Trophoblast cell (in vitro differentiated cells and primary cell): ENCODE measurements at regions not wholly inside any gene's neighbourhood (a gene's known extent, or its start where the extent isn't known, plus 50 kb on each side); places are given as distances from the start of the nearest gene placed in this dataset.

Source experiments
- DNase-seq, 2 donors: peaks; one replicate each; pipeline ENCODE4 v3.0.0-alpha.2; 2016
- H2AFZ ChIP-seq: 2 replicates; pipeline ENCODE4 v1.6.1; 2013; ENCODE audit warnings: low read length, moderate library complexity, mild to moderate bottlenecking; ENCODE audit not compliant: insufficient read depth, poor library complexity
- H2AK5ac ChIP-seq: 2 replicates; pipeline ENCODE4 v1.6.1; 2013; ENCODE audit warnings: mild to moderate bottlenecking, low read length
- H2BK120ac ChIP-seq: 2 replicates; pipeline ENCODE4 v1.6.1; 2013; ENCODE audit warnings: low read length, mild to moderate bottlenecking, moderate library complexity; ENCODE audit not compliant: insufficient read depth, poor library complexity
- H2BK12ac ChIP-seq: 2 replicates; pipeline ENCODE4 v1.6.1; 2013; ENCODE audit warnings: mild to moderate bottlenecking, low read length, moderate library complexity
- H2BK5ac ChIP-seq: 2 replicates; pipeline ENCODE4 v1.6.1; 2013; ENCODE audit warnings: low read length, low read depth, moderate library complexity, mild to moderate bottlenecking; ENCODE audit not compliant: poor library complexity
- H3K14ac ChIP-seq: 2 replicates; pipeline ENCODE4 v1.6.1; 2013; ENCODE audit warnings: mild to moderate bottlenecking, low read length
- H3K18ac ChIP-seq: 2 replicates; pipeline ENCODE4 v1.6.1; 2013; ENCODE audit warnings: mild to moderate bottlenecking, low read length
- H3K23ac ChIP-seq: 2 replicates; pipeline ENCODE4 v1.6.1; 2013; ENCODE audit warnings: low read length
- H3K27ac ChIP-seq: 2 replicates; pipeline ENCODE4 v1.5.1; 2013; ENCODE audit warnings: low read depth, mild to moderate bottlenecking, inconsistent platforms, low read length, moderate library complexity
- H3K27me3 ChIP-seq: 2 replicates; pipeline ENCODE4 v1.6.1; 2013; ENCODE audit warnings: inconsistent platforms, mild to moderate bottlenecking, low read length, moderate library complexity; ENCODE audit not compliant: insufficient read depth
- H3K36me3 ChIP-seq, 2 experiments: 1 replicate in 1 of 2; 2 replicates in 1 of 2; pipeline ENCODE4 v1.6.1; 2013; ENCODE audit warnings: low read length in 2 of 2, mild to moderate bottlenecking in 2 of 2, moderate library complexity in 1 of 2; ENCODE audit not compliant: insufficient read depth in 2 of 2, control insufficient read depth in 1 of 2
- H3K4ac ChIP-seq: 2 replicates; pipeline ENCODE4 v1.6.1; 2013; ENCODE audit warnings: low read depth, mild to moderate bottlenecking, low read length, moderate library complexity
- H3K4me1 ChIP-seq, 2 experiments: 1 replicate in 1 of 2; 2 replicates in 1 of 2; pipeline ENCODE4 v1.6.1; 2013; ENCODE audit warnings: low read length in 2 of 2, mild to moderate bottlenecking in 2 of 2, moderate library complexity in 1 of 2; ENCODE audit not compliant: insufficient read depth in 2 of 2, control insufficient read depth in 1 of 2
- H3K4me2 ChIP-seq: 2 replicates; pipeline ENCODE4 v1.6.1; 2013; ENCODE audit warnings: inconsistent platforms, mild to moderate bottlenecking, low read length, moderate library complexity
- H3K4me3 ChIP-seq: 2 replicates; pipeline ENCODE4 v1.5.1; 2013; ENCODE audit warnings: mild to moderate bottlenecking, low read depth, low read length, inconsistent platforms
- H3K79me1 ChIP-seq: one replicate; pipeline ENCODE4 v1.6.1; 2013; ENCODE audit warnings: low read length
- H3K79me2 ChIP-seq: 2 replicates; pipeline ENCODE4 v1.6.1; 2013; ENCODE audit warnings: low read length, mild to moderate bottlenecking; ENCODE audit not compliant: control insufficient read depth, insufficient read depth, poor library complexity
- H3K9ac ChIP-seq: 2 replicates; pipeline ENCODE4 v1.6.1; 2013; ENCODE audit warnings: mild to moderate bottlenecking, low read length
- H3K9me3 ChIP-seq: 2 replicates; pipeline ENCODE4 v1.6.1; 2013; ENCODE audit warnings: low read depth, mild to moderate bottlenecking, control low read depth, inconsistent platforms, low read length; ENCODE audit not compliant: insufficient read depth
- H4K12ac ChIP-seq: 2 replicates; pipeline ENCODE4 v1.6.1; 2013; ENCODE audit warnings: low read depth, mild to moderate bottlenecking, low read length, moderate library complexity
- H4K8ac ChIP-seq: 2 replicates; pipeline ENCODE4 v1.6.1; 2013; ENCODE audit warnings: low read depth, mild to moderate bottlenecking, low read length, moderate library complexity
- H4K91ac ChIP-seq: one replicate; pipeline ENCODE4 v1.6.1; 2013; ENCODE audit warnings: low read depth, mild to moderate bottlenecking, low read length, moderate library complexity
- WGBS: extraction: QIAGEN DNeasy Blood & Tissue Kit; methylation state at CpG from one replicate; pipeline ENCODE4 v1.1.7; 2013; ENCODE audit warnings: missing lambda C conversion rate; ENCODE audit not compliant: insufficient read length, insufficient coverage; ENCODE audit errors: extremely low coverage; 5-methylcytosine and 5-hydroxymethylcytosine counted together

DNA sequence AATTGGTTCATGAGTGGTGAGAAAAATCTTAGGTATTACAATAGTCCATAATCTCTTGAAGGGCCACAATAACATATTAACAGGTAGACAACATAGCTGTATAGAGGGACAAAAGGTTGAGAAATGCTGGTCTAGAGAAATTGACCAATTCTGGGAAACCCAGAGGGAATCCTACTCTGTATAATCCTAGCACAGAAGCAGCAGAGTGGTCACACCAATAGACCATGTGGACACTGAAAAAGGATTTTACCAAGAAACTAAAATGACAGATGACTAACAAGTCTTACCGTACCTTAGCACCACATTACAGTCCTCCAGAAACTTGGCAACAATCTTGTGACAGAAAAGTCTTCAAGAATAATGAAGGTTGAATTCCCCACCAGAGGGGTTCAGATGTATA lies 169.1 kb upstream of the PCDH18 start:
- H2AFZ ChIP-seq: no peak overlapping the region

DNA sequence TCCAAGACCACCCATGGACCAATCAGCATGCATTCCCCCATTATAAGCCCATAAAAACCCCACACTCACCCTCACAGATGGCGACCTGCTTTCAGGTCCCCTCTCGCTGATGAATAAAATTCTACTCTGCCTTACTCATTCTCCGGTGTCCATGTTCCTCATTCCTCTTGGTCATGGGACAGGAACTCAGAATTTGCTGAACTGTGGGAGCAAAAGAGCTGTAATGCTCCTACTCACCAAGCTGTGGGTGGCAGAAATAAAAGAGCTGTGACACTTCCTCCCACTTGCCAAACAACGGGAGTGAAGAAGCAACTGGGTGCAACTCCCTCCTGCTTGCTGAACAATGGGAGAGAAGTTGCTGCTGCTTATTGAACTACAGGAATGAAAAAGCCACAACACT lies 168.5 kb upstream of the PCDH18 start:
- Histone ChIP-seq H3K27me3 (no peaks in the 10 kb centered on the region), H3K27ac (no peak overlapping the region), H2BK12ac (peak overlapping the region; percentile 22), H3K9me3 (no peaks in the 10 kb centered on the region), H3K36me3 (no peaks in the 10 kb centered on the region), H3K9ac (no peak overlapping the region), H3K79me2 (no peaks in the 10 kb centered on the region), H3K4me3 (no peak overlapping the region), H3K23ac (no peak overlapping the region), H4K12ac (no peak overlapping the region), H3K14ac (no peak overlapping the region), H2BK5ac (no peak overlapping the region), H2BK120ac (no peak overlapping the region), H2AFZ (no peak overlapping the region), H3K4me2 (no peak overlapping the region), H3K4me1 (no peaks in the 10 kb centered on the region), H4K91ac (peak overlapping the region; percentile 24), H2AK5ac (peak overlapping the region; percentile 14), H4K8ac (no peak overlapping the region), H3K79me1 (no peaks in the 10 kb centered on the region), H3K4ac (no peak overlapping the region), H3K18ac (no peak overlapping the region)
- no CpG with 5 or more reads among the region's 4 CpGs for WGBS
- DNase-seq: peak in 1 of 2 donors; percentile 20

More for the DNA sequence above, 169.1 kb upstream of the PCDH18 start:
- no peaks in the 10 kb centered on the region for H3K36me3 ChIP-seq
- no peak overlapping the region for H3K9ac ChIP-seq
- no peak overlapping the region for H3K4ac ChIP-seq
- no peaks in the 10 kb centered on the region for H3K9me3 ChIP-seq
- H3K4me1 ChIP-seq: no peaks in the 10 kb centered on the region
- no peaks in the 10 kb centered on the region for H3K79me1 ChIP-seq
- no peak overlapping the region for H4K91ac ChIP-seq
- no peaks in the 10 kb centered on the region for H3K79me2 ChIP-seq
- no peak overlapping the region for H2BK120ac ChIP-seq
- no peak overlapping the region for H3K14ac ChIP-seq
- no peak overlapping the region for H2AK5ac ChIP-seq
- H3K4me2 ChIP-seq: no peak overlapping the region
- no CpG with 5 or more reads among the region's 1 CpG for WGBS
- no peak overlapping the region for H3K23ac ChIP-seq
- no peak overlapping the region for H2BK12ac ChIP-seq
- no peaks in the 10 kb centered on the region for H3K27me3 ChIP-seq
- no peak overlapping the region for H4K8ac ChIP-seq
- DNase-seq: peak in 1 of 2 donors; percentile 7
- H4K12ac ChIP-seq: no peak overlapping the region
- H3K27ac ChIP-seq: no peak overlapping the region
- H2BK5ac ChIP-seq: no peak overlapping the region
- no peak overlapping the region for H3K4me3 ChIP-seq
- H3K18ac ChIP-seq: no peak overlapping the region

DNA sequence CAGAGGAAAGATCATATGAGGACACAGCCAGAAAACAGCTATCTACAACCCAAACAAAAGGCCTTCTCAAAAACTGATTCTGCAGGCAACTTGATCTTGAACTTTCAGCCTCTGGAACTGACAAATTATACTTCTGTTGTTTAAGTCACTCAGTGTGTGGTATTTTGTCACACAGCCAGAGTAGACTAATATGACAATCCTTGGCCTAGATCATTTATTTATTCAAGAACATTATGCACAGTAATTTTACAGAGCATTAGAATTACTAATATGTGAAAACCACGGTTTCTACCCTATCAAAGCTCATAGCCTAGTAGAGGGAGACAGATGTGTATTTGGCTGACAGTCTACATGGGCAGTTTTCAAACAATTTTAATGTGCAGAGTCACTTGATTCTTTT lies 167.8 kb upstream of the PCDH18 start:
- no peak for DNase-seq
- no peak overlapping the region for H2AK5ac ChIP-seq
- H2BK12ac ChIP-seq: no peak overlapping the region
- H3K79me2 ChIP-seq: no peaks in the 10 kb centered on the region
- no peak overlapping the region for H3K9ac ChIP-seq
- no peak overlapping the region for H3K18ac ChIP-seq
- no peak overlapping the region for H3K4ac ChIP-seq
- H3K4me3 ChIP-seq: no peak overlapping the region
- no peaks in the 10 kb centered on the region for H3K27me3 ChIP-seq
- no peak overlapping the region for H4K12ac ChIP-seq
- no peaks in the 10 kb centered on the region for H3K79me1 ChIP-seq
- WGBS: no CpG with 5 or more reads among the region's 1 CpG
- no peak overlapping the region for H3K27ac ChIP-seq
- no peak overlapping the region for H4K8ac ChIP-seq
- H3K36me3 ChIP-seq: no peaks in the 10 kb centered on the region
- no peak overlapping the region for H3K23ac ChIP-seq
- H2BK120ac ChIP-seq: no peak overlapping the region
- no peak overlapping the region for H4K91ac ChIP-seq
- H3K4me2 ChIP-seq: no peak overlapping the region
- no peaks in the 10 kb centered on the region for H3K4me1 ChIP-seq
- no peak overlapping the region for H2AFZ ChIP-seq
- no peaks in the 10 kb centered on the region for H3K9me3 ChIP-seq
- H3K14ac ChIP-seq: no peak overlapping the region
- no peak overlapping the region for H2BK5ac ChIP-seq

DNA sequence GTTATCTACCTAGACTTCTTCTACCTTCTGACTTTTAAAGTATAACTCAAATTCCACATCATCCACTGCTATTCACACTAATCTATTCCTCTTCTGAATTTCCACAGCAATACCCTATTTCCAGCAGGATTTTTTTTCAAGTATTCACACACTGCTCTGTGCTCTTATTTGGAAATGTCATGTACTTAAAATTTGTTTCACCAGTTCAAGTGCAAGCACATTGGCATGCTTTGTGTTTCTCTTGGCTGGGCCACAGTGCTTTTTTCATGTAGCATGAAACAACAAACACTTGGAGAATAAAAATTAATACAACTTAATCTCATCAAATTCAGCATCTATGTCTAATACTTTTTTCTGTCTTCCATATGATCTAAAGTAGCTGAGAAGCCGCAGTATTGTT lies 161.8 kb upstream of the PCDH18 start:
- H4K12ac ChIP-seq: no peak overlapping the region
- DNase-seq: no peak
- no peak overlapping the region for H3K27ac ChIP-seq
- no peak overlapping the region for H2BK5ac ChIP-seq
- no CpG with 5 or more reads among the region's 1 CpG for WGBS
- H2AFZ ChIP-seq: no peak overlapping the region
- H3K9me3 ChIP-seq: no peaks in the 10 kb centered on the region
- no peak overlapping the region for H4K8ac ChIP-seq
- H3K79me1 ChIP-seq: no peaks in the 10 kb centered on the region
- no peak overlapping the region for H2BK120ac ChIP-seq
- no peak overlapping the region for H2BK12ac ChIP-seq
- no peaks in the 10 kb centered on the region for H3K27me3 ChIP-seq
- H3K14ac ChIP-seq: no peak overlapping the region
- no peak overlapping the region for H3K4me2 ChIP-seq
- H4K91ac ChIP-seq: no peak overlapping the region
- no peak overlapping the region for H3K4me3 ChIP-seq
- no peaks in the 10 kb centered on the region for H3K4me1 ChIP-seq
- H3K18ac ChIP-seq: no peak overlapping the region
- H3K9ac ChIP-seq: no peak overlapping the region
- no peaks in the 10 kb centered on the region for H3K36me3 ChIP-seq
- H2AK5ac ChIP-seq: no peak overlapping the region
- H3K79me2 ChIP-seq: no peaks in the 10 kb centered on the region
- H3K23ac ChIP-seq: no peak overlapping the region
- no peak overlapping the region for H3K4ac ChIP-seq
